ENCODE measurements at regions not wholly inside any gene's neighbourhood (a gene's known extent, or its start where the extent isn't known, plus 50 kb on each side); places are given as distances from the start of the nearest gene placed in this dataset.
A peak's percentile ranks its signal among the peaks of the same experiment; 100 is the strongest.

DNA sequence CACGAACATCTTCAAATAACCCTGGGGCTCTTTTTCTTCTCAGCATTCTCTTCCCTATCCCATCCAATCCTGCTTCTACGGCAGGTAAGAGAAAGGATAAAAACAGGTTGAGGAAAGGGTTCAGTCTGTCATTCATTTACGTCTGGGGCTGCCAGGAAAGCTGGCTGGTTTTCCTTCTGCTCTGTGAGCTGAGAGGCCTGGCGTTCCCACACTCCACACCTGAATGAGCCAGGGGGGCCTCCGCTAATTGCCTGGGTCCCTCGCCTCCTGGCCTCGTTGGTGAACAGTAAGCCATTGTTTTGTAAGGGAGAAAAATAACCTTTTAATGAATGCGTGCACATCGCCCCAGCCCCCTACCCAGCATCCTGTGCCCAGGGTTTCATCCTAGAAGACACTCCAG, 70.8 kb upstream of the SIM2 start:
- FAIRE-seq: no peak

DNA sequence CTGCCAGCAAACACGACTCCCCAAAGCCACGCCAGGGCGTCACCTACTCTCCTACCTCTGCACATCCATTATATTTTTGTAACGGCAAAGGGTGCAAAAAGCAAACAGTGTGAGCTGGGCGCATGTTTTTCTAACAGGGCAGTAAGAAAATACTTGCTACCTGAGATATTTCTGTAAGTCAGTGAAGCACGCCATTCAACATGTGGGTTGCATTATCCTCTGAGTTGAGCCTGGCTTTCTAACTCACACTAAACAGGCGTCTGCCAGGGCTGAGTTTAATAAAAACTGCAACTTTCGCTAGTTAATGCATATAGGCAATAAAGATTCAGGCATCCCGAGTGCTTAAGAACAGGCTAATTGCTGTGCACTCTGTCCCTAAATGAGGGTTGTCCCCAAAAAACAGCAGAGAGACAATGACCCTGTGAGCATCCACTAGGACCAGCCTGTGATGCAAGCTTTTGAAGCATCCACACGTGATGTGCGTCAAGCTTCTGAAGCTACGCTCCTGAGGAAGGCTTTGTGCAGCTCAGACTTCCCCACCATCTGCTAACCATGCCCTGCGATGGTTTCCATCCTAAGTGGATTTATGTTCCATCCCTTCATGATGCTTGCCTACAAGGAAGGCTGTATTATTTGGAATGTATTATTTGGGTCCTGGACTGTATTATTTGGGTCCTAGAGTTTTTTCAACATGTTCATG, 70.0 kb upstream of the SIM2 start:
- DNase-seq (ENCODE audit: low spot score): no peak
- FAIRE-seq: no peak

More for the DNA sequence above, 70.8 kb upstream of the SIM2 start:
- DNase-seq (ENCODE audit: low spot score): no peak

DNA sequence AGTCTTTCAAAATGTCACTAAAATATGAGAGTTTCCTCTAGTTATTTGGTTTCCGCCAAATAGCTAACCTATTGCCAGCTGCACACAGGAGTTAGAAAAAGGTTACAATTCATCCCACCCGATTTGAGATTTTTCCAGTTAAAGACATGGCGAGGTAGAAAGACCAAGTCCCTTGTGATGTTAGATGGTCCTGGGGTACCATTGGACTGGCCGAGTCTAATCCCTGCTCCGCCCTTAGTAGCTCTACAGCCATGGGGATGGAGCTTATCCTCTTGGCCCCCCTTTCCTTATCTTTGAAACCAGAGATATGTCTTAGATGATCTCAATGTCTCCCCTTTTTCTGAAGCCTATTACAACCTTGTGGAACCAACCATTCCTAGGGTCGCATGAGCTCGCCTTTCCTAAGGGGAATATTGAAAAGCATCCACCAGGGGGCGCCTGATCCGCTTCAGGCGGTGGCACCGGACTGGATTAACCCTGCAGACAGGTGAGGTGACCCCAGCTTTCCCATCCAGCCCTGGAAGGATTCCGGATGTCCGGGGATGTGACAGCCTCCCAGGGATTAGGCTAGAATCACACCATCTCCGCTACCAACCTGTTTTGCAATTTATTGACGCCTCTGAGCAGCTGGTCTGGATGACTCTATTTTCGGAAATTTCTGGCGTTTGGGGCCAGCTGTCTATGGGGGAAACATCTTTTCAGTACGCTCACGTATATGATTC, 68.3 kb upstream of the SIM2 start:
- no peak for FAIRE-seq
- peak; percentile 17 for DNase-seq (ENCODE audit: low spot score)

DNA sequence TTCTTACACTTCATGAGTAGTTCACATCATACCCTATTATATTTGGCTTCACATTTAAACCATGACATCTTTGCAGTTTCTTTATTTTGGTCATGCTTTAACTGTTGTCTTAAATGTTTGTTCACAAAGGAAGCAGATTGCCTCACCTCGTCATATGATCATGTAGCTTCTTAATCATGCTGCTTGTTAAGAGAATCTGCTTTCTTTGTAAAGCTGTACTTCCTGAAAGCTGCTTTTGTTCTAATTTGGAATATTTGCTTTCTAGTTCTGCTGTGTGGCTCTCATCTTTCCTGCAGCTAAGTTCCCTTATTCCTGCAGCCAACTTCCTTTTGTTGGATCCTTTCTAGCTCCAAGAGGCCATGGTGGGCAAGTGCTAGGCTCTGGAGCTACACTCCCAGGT, 62.9 kb upstream of the SIM2 start:
- FAIRE-seq (no peak), DNase-seq (ENCODE audit: low spot score) (no peak)

DNA sequence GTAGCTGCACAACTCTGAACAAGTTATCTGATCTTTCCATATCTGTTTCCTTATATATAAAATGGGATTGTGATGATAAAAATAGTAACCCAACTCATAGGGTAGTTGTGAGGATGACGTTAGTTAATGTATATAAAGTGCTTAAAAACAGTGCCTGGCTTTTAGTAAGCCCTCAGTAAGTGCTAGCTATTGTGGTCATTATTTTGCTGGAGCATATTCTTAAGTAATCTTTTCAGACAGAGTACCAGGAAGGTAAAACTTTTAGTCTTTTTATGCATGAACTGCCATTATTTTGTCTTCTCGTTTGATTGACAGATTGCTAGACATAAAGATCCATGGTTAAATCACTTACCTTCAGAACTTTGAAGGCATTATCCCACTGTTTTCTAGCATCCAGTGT, 62.5 kb upstream of the SIM2 start:
- no peak for FAIRE-seq
- no peak for DNase-seq (ENCODE audit: low spot score)

DNA sequence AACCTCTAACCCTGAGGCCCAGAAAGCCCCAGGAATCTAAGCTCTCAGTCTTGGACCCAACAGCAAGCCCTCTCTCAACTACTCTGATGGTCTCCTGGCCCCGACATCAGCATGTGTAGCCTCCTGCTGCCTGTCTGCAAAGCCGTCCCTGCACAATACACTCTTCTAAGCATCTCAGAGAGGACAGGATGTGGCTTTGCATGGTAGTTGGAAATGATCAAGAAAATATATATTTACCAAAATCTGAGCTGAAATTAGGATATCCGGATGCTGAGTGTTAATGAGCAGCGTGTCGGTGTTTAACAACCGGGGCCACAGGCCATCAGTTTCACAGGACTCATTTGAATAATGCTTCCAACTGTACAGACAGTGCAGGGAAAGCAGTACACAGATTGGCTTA, 59.1 kb upstream of the SIM2 start:
- no peak for FAIRE-seq
- DNase-seq (ENCODE audit: low spot score): no peak

DNA sequence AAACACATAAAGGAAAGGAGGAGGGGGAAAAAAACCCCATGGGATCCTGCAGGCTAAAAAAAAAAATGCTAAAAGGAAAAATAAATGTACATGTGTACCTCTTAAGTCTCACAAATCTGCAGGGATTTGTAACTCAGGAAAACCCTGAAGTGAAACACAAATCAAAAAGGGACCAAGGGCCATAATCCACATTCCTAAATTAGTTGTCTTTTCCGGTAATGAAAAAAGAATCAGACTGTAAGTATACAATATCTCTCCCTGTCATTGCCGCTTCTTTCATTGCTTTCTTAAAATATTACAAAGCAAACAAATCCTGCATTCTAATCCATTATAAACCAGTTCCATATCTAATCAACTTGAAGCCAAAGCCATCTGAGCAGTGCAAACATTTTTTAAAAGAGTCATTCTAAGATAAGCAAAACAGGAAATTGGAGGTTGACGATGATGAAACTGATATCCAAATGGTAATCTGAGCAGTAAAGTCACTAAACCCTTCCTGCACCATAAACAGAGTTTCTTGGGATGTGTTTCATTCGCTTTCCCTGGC, 58.7 kb upstream of the SIM2 start:
- FAIRE-seq: no peak
- no peak for DNase-seq (ENCODE audit: low spot score)

DNA sequence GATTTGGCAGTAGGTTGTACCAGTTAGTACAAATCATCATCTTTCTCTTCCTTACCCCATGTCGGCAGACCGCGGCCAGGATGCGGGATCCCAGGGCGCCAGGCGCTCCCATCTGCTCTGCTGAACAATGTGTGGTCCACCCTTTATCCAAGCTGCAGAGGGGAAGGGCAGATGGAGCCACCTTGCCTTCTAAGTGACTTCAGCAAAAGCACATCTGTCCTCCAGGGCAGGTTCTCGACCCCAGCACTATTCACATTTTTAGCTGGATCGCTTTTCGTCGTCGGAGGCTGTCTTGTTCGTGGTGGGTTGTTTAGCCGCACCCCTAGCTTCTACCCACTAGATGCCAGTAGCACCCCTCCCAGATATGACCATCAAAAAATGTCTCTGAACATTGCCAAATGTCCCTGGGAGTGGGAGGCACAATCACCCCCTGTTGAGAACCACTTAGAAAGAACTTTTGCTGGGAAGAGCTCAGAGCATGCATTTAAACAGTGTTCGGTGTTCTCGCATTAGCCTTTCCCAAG, 58.1 kb upstream of the SIM2 start:
- FAIRE-seq (no peak), DNase-seq (ENCODE audit: low spot score) (no peak)

DNA sequence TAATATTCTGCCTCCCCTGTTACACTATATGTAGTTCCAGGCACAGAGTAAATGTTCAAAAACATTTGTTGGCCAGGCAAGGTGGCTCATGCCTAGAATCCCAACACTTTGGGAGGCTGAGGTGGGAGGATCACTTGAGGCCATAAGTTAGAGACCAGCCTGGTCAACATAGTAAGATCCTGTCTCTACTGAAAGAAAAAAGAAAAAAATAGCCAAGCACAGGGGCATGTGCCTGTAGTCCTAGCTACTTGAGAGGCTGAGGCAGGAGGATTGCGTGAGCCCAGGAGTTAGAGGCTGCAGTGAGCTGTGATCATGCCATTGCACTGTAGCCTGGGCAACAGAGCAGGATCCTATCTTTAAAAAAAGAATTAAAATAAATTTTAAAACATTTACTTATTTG, 57.6 kb upstream of the SIM2 start:
- DNase-seq (ENCODE audit: low spot score): no peak
- FAIRE-seq: no peak

DNA sequence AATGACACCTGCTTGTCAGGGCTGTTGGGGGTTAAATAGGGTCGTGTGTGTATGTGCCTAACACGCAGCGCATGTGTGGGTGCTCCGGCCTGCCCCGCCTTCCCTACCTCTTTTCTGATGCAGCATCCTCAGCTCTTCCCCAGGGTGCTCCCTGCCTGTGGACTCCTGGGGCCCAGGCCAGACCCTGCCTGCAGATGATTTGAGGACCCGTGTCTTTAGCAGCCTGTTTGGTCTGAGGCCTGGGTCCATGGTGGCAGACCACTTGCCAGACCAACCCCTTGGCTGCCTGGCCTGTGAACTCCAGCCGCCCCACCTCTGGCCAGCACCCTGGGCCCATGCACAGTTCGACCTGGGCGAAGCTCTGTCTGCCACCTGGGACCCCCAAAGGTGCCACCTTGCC, 57.0 kb upstream of the SIM2 start:
- FAIRE-seq (no peak), DNase-seq (ENCODE audit: low spot score) (no peak)

DNA sequence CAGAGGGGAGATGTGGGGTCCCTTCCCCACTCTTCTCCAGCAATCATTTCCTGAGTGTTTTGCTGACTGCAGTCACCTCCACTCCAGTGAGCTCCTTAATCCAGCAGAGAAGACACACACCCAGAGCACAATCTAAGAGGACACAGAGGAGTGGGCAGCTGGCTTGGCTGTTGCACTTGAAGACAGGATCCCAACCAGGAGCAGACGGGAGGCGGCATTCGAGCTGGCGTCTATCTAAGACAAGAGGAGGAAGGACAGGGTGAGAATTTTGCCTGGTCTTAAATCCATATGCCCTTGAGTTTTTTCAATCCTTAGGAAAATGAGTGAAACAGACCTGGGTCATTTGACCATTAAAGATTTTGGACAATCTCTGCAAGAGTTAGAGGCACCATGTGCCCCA, 56.1 kb upstream of the SIM2 start:
- FAIRE-seq: no peak
- DNase-seq (ENCODE audit: low spot score): no peak

DNA sequence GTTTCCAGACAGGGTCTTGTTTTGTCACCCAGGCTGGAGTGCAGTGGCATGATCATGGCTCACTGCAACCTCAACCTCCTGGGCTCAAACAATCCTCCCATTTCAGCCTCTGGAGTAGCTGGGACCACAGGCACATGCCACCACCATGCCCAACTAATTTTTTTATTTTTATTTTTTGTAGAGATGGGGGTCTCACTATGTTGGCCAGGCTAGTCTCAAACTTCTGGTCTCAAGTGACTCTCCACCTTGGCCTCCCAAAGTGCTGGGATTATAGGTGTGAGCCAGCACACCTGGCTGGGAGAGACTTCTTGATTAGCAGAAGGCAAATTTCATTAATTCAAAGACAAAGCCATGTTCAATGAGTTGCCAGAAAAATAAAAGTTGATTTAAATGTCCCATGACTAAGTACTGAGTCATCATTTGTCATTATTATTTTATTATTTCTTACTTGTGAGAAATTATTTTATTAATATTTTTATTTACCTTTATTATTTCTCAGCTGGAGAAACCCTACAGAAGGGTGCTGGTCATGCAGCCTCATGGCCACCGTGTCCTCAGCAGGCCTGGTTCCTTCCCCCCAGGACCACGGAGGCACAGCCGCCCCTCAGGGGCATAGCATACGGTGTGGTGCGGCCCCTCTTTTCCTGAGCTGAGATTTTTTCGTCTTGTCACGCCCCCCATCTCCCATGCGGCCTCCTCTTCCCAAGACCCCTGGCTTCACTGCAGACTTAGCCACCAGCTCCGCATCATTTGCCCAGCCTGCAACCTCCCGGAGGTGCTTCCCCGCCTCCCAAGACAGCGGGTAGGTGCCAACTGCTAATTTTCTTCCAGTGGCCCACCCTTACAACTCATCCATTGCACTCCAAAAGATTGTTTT, 55.3 kb upstream of the SIM2 start:
- DNase-seq (ENCODE audit: low spot score) (no peak), FAIRE-seq (no peak)

DNA sequence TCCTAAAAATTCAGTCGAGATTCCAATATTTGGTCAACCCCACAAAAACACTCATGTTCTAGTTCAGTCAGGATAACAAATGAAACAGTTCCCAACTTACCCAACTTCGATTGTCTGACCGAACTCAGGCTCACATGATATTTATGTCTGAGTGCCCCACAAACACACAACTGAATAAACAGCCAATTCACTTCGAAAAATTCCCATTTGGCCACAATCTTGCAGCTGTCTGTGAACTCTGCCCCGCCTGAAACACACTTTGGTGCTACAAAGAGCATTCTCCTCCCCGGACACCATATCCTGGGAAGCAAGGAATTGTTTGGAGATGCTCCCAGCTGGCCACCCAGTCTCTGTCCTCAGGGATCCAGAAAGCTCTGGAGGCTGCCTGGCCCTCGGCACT, 52.9 kb upstream of the SIM2 start:
- DNase-seq (ENCODE audit: low spot score) (no peak), FAIRE-seq (no peak)

DNA sequence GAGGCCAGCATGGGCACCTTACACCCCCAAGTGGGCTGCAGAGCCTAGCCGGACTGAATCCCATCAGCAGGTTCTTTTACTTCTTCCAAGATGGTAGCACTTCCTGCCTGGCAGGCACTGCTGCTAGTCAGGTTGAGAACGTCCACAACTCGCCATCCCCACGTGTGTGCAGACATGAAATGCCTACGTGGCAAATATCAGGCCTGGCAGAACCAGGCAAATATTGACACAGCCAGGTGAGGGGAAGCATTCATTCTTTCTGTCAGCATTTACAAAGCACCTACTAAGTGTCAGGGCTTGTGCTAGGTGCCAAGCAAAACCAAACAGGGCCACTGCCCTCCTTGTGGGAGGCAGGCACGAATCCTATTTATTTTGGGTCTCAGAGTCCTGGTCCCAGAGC, 52.3 kb upstream of the SIM2 start:
- FAIRE-seq (no peak), DNase-seq (ENCODE audit: low spot score) (no peak)

DNA sequence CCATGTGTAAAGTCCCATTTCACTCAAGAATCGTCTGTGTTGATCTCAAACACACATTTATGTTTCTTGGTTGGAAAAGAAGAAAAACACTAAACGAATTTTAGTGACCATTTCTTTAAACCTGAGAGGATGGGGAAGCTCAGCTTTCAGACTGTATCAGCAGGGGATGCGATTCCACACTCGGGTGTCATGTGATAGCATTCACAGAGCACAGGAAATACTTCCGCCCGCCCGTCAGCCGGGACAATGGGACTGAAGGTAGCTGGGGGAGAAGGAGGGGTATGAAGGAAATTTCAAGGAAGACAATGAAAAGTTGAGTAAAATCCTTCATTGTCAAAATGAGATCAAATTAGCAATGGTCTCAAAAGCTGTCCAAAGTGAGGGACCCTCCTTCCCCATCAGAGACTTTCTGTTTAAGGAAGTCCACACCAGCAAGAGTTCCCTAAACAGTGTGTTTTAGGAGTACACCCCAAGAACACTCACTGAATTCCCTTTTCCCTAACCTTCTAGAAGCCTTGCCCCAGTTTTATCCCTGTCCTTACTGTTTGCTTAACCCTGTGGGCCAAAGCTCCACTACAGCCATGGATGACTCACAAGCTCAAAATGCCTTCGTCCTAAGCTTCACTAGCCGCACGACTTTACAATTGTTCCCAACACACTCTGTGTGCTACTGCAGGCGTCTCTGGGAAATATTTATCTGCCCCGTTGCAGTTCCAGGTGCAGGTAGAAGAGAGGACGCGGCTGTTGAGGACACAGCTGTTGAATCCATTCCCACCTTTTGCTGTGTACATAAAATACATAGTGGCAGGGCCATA, 51.4 kb upstream of the SIM2 start:
- DNase-seq (ENCODE audit: low spot score) (peak; percentile 25), FAIRE-seq (no peak)
